ENCODE measurements at regions not wholly inside any gene's neighbourhood (a gene's known extent, or its start where the extent isn't known, plus 50 kb on each side); places are given as distances from the start of the nearest gene placed in this dataset.

DNA sequence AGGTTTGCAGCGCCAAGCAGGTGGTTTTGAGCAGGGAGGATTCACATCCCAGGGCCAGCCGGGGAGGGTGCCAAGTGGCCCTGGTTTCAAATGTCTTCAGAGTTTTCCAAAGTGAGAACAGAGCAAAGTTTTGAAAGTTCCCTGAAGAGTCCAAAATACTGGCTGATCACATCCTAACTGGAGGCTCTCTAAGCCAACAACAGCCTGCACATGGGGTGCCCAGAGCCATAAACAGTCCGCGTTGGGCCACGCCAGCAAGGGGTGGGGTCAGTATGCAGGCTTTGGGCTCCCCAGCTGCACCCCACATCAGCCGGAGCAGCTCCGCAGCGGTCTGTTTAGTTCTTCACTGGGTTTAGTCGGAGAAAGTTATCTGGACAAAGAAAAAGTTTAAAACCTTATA, 150.9 kb downstream of the C16orf95 start:
- H3K4me1 Mint-ChIP-seq = no peaks in the 10 kb centered on the region
- Histone ChIP-seq H3K27ac (ENCODE audit: low read depth, low read length) (no peak overlapping the region), H3K4me3 (ENCODE audit: low read length) (no peak overlapping the region), H3K27me3 (ENCODE audit: insufficient read depth, low read length, poor library complexity, severe bottlenecking) (no peaks in the 10 kb centered on the region), H3K36me3 (ENCODE audit: insufficient read depth, low read length) (no peaks in the 10 kb centered on the region), H3K9me3 (ENCODE audit: low read length) (no peaks in the 10 kb centered on the region), H3K4me1 (ENCODE audit: insufficient read depth, low read length) (no peaks in the 10 kb centered on the region)
- peaks cover 0 to 4% (median 0%) of the 10 kb centered on the region in 5 donors for H3K9me3 Mint-ChIP-seq
- H3K4me3 Mint-ChIP-seq = no peak overlapping the region
- ChIA-PET POLR2A (no interaction called here), CTCF (no interaction called here)
- H3K27me3 Mint-ChIP-seq = peaks cover 1 to 5% of the 10 kb centered on the region in 2 donors
- no peak overlapping the region for H3K27ac Mint-ChIP-seq
- no peaks in the 10 kb centered on the region for H3K36me3 Mint-ChIP-seq
- DNase-seq = no peak

GRCh38 chr16:87166934-87167333, 150.3 kb downstream of the C16orf95 start:
- Histone ChIP-seq H3K27me3 (ENCODE audit: insufficient read depth, low read length, poor library complexity, severe bottlenecking) (no peaks in the 10 kb centered on the region), H3K4me1 (ENCODE audit: insufficient read depth, low read length) (no peaks in the 10 kb centered on the region), H3K9me3 (ENCODE audit: low read length) (no peaks in the 10 kb centered on the region), H3K36me3 (ENCODE audit: insufficient read depth, low read length) (no peaks in the 10 kb centered on the region), H3K4me3 (ENCODE audit: low read length) (no peak overlapping the region), H3K27ac (ENCODE audit: low read depth, low read length) (no peak overlapping the region)
- ChIA-PET POLR2A (no interaction called here), CTCF (no interaction called here)
- Mint-ChIP-seq H3K4me3 (no peak overlapping the region), H3K36me3 (no peaks in the 10 kb centered on the region), H3K27me3 (peaks cover 1 to 5% of the 10 kb centered on the region in 2 donors), H3K4me1 (no peaks in the 10 kb centered on the region), H3K9me3 (peaks cover 0 to 4% (median 2%) of the 10 kb centered on the region in 5 donors), H3K27ac (no peak overlapping the region)
- no peak for DNase-seq

- Mint-ChIP-seq H3K36me3 (no peaks in the 10 kb centered on the region), H3K4me3 (no peak overlapping the region), H3K27me3 (peaks cover 0 to 5% of the 10 kb centered on the region in 2 donors), H3K4me1 (no peaks in the 10 kb centered on the region), H3K9me3 (peaks cover 0 to 2% (median 2%) of the 10 kb centered on the region in 5 donors), H3K27ac (no peak overlapping the region)
- CTCF ChIA-PET = no interaction called here
- H3K27ac ChIP-seq (ENCODE audit: low read depth, low read length) = no peak overlapping the region
- no peak for DNase-seq
- no peak overlapping the region for H3K4me3 ChIP-seq (ENCODE audit: low read length)
- H3K9me3 ChIP-seq (ENCODE audit: low read length) = no peaks in the 10 kb centered on the region
- H3K36me3 ChIP-seq (ENCODE audit: insufficient read depth, low read length) = no peaks in the 10 kb centered on the region
- no peaks in the 10 kb centered on the region for H3K27me3 ChIP-seq (ENCODE audit: insufficient read depth, low read length, poor library complexity, severe bottlenecking)
- H3K4me1 ChIP-seq (ENCODE audit: insufficient read depth, low read length) = no peaks in the 10 kb centered on the region
- POLR2A ChIA-PET = no interaction called here
These were observed 147.6 kb downstream of the C16orf95 start for GRCh38 chr16:87169509-87169995.

GRCh38 chr16:87170310-87170709, 146.9 kb downstream of the C16orf95 start:
- Mint-ChIP-seq H3K27ac (no peak overlapping the region), H3K4me3 (no peak overlapping the region), H3K4me1 (no peaks in the 10 kb centered on the region), H3K9me3 (peaks cover 0 to 2% (median 2%) of the 10 kb centered on the region in 5 donors), H3K27me3 (peaks cover 1 to 12% of the 10 kb centered on the region in 2 donors), H3K36me3 (no peaks in the 10 kb centered on the region)
- no peak for DNase-seq
- H3K4me3 ChIP-seq (ENCODE audit: low read length) = no peak overlapping the region
- ChIA-PET POLR2A (no interaction called here), CTCF (no interaction called here)
- no peaks in the 10 kb centered on the region for H3K27me3 ChIP-seq (ENCODE audit: insufficient read depth, low read length, poor library complexity, severe bottlenecking)
- no peaks in the 10 kb centered on the region for H3K4me1 ChIP-seq (ENCODE audit: insufficient read depth, low read length)
- H3K27ac ChIP-seq (ENCODE audit: low read depth, low read length) = no peak overlapping the region
- no peaks in the 10 kb centered on the region for H3K36me3 ChIP-seq (ENCODE audit: insufficient read depth, low read length)
- H3K9me3 ChIP-seq (ENCODE audit: low read length) = no peaks in the 10 kb centered on the region

- CTCF ChIA-PET = no interaction called here
These were observed 145.5 kb downstream of the C16orf95 start for GRCh38 chr16:87171723-87172122.

GRCh38 chr16:87172632-87173031, 144.6 kb downstream of the C16orf95 start:
- H3K27me3 ChIP-seq (ENCODE audit: insufficient read depth, low read length, poor library complexity, severe bottlenecking) = no peaks in the 10 kb centered on the region
- peaks cover 0 to 2% (median 0%) of the 10 kb centered on the region in 5 donors for H3K9me3 Mint-ChIP-seq
- H3K36me3 ChIP-seq (ENCODE audit: insufficient read depth, low read length) = no peaks in the 10 kb centered on the region
- no peaks in the 10 kb centered on the region for H3K36me3 Mint-ChIP-seq
- H3K4me1 Mint-ChIP-seq = no peaks in the 10 kb centered on the region
- no peak for DNase-seq
- H3K27ac ChIP-seq (ENCODE audit: low read depth, low read length) = no peak overlapping the region
- H3K4me1 ChIP-seq (ENCODE audit: insufficient read depth, low read length) = no peaks in the 10 kb centered on the region
- H3K27me3 Mint-ChIP-seq = peaks cover 5 to 24% of the 10 kb centered on the region in 2 donors
- H3K4me3 Mint-ChIP-seq = no peak overlapping the region
- CTCF ChIA-PET = no interaction called here
- no peak overlapping the region for H3K4me3 ChIP-seq (ENCODE audit: low read length)
- no peaks in the 10 kb centered on the region for H3K9me3 ChIP-seq (ENCODE audit: low read length)
- POLR2A ChIA-PET = no interaction called here
- H3K27ac Mint-ChIP-seq = peak overlapping the region in 1 of 8 donors; percentile 24

More at GRCh38 chr16:87171723-87172122, 145.5 kb downstream of the C16orf95 start:
- Histone ChIP-seq H3K4me3 (ENCODE audit: low read length) (no peak overlapping the region), H3K9me3 (ENCODE audit: low read length) (no peaks in the 10 kb centered on the region), H3K27me3 (ENCODE audit: insufficient read depth, low read length, poor library complexity, severe bottlenecking) (no peaks in the 10 kb centered on the region), H3K4me1 (ENCODE audit: insufficient read depth, low read length) (no peaks in the 10 kb centered on the region), H3K36me3 (ENCODE audit: insufficient read depth, low read length) (no peaks in the 10 kb centered on the region), H3K27ac (ENCODE audit: low read depth, low read length) (no peak overlapping the region)
- DNase-seq = no peak
- H3K27me3 Mint-ChIP-seq = peaks cover 1 to 18% of the 10 kb centered on the region in 2 donors
- peaks cover 0 to 2% (median 2%) of the 10 kb centered on the region in 5 donors for H3K9me3 Mint-ChIP-seq
- H3K36me3 Mint-ChIP-seq = no peaks in the 10 kb centered on the region
- H3K4me1 Mint-ChIP-seq = no peaks in the 10 kb centered on the region
- POLR2A ChIA-PET = no interaction called here
- H3K4me3 Mint-ChIP-seq = no peak overlapping the region
- no peak overlapping the region for H3K27ac Mint-ChIP-seq

DNA sequence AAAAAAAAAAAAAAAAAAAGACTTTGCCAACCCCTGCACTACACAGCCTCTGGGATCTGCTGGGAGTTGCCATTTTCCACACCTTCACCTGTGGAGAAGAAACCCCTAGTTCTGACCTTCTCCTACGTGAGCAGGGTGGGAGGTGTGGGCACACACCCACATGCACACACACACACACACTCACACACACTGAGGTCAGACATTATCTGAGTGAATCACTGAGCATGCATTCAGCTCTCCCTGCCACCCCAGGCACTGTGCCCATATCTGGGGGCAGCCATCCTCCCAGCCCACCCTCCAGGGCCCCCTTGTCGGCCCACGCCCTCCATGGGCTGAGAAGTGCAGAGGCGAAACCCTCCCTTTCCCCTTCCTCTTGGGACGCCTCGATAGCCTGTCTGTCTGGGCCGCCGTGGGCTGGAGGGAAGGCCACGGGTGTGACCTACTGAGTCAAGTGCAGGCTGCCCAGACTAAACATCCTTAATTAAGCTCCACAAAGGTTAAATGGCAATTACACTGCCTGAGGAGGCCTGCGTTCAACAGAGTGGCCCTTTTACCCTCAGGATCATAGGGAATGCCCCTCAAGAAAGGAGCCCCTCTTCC, 143.8 kb downstream of the C16orf95 start:
- Mint-ChIP-seq H3K27ac (no peak overlapping the region), H3K4me3 (no peak overlapping the region), H3K9me3 (peaks cover 0 to 2% (median 0%) of the 10 kb centered on the region in 5 donors), H3K36me3 (no peaks in the 10 kb centered on the region), H3K27me3 (peaks cover 8 to 29% of the 10 kb centered on the region in 2 donors), H3K4me1 (no peaks in the 10 kb centered on the region)
- H3K36me3 ChIP-seq (ENCODE audit: insufficient read depth, low read length) = no peaks in the 10 kb centered on the region
- ChIA-PET POLR2A (no interaction called here), CTCF (no interaction called here)
- no peak overlapping the region for H3K27ac ChIP-seq (ENCODE audit: low read depth, low read length)
- H3K4me3 ChIP-seq (ENCODE audit: low read length) = no peak overlapping the region
- no peaks in the 10 kb centered on the region for H3K27me3 ChIP-seq (ENCODE audit: insufficient read depth, low read length, poor library complexity, severe bottlenecking)
- no peak for DNase-seq
- no peaks in the 10 kb centered on the region for H3K9me3 ChIP-seq (ENCODE audit: low read length)
- no peaks in the 10 kb centered on the region for H3K4me1 ChIP-seq (ENCODE audit: insufficient read depth, low read length)

GRCh38 chr16:87174061-87174460, 143.1 kb downstream of the C16orf95 start:
- no peak overlapping the region for H3K4me3 Mint-ChIP-seq
- POLR2A ChIA-PET = no interaction called here

More at GRCh38 chr16:87174061-87174460, 143.1 kb downstream of the C16orf95 start:
- CTCF ChIA-PET = no interaction called here
- no peaks in the 10 kb centered on the region for H3K9me3 ChIP-seq (ENCODE audit: low read length)
- Mint-ChIP-seq H3K36me3 (no peaks in the 10 kb centered on the region), H3K9me3 (peaks cover 0 to 2% (median 0%) of the 10 kb centered on the region in 5 donors), H3K27me3 (peaks cover 8 to 29% of the 10 kb centered on the region in 2 donors), H3K27ac (no peak overlapping the region), H3K4me1 (no peaks in the 10 kb centered on the region)
- no peak for DNase-seq
- no peak overlapping the region for H3K4me3 ChIP-seq (ENCODE audit: low read length)
- H3K36me3 ChIP-seq (ENCODE audit: insufficient read depth, low read length) = no peaks in the 10 kb centered on the region
- H3K4me1 ChIP-seq (ENCODE audit: insufficient read depth, low read length) = no peaks in the 10 kb centered on the region
- H3K27ac ChIP-seq (ENCODE audit: low read depth, low read length) = no peak overlapping the region
- no peaks in the 10 kb centered on the region for H3K27me3 ChIP-seq (ENCODE audit: insufficient read depth, low read length, poor library complexity, severe bottlenecking)
